Thoracic aorta (tissue), 2 donors: ENCODE measurements at regions not wholly inside any gene's neighbourhood (a gene's known extent, or its start where the extent isn't known, plus 50 kb on each side); places are given as distances from the start of the nearest gene placed in this dataset.
"Not testable (repeated sequence)": the region's sequence is repeated elsewhere in the genome, so short reads cannot be mapped to it uniquely, and the experiment has no call there.

ENCODE experiments used
- ATAC-seq: fragments of 150-250 bp; one replicate; pipeline ENCODE4 v1.8.0; 2017; ENCODE audit warnings: low read depth; ENCODE audit not compliant: insufficient number of reproducible peaks, low FRiP score
- DNase-seq: peaks from one replicate; pipeline ENCODE4 v3.0.0-alpha.2; 2020; ENCODE audit warnings: low spot score
- H3K27ac ChIP-seq, 2 donors: fragments of 200-600 bp; sonication (generic); 1 replicate in 1 of 2; 2 replicates in 1 of 2; pipeline ENCODE4 v1.5.1; 2016; ENCODE audit warnings: mild to moderate bottlenecking in 2 of 2, moderate library complexity in 2 of 2
- H3K27me3 ChIP-seq: fragments of 200-600 bp; sonication (generic); replicated peaks from 2 replicates; pipeline ENCODE4 v1.6.0; 2016; ENCODE audit warnings: mild to moderate bottlenecking; ENCODE audit not compliant: insufficient read depth
- H3K36me3 ChIP-seq: fragments of 200-600 bp; sonication (generic); one replicate; pipeline ENCODE4 v1.5.1; 2016
- H3K4me1 ChIP-seq, 2 donors: fragments of 200-600 bp; sonication (generic); 1 replicate in 1 of 2; 2 replicates in 1 of 2; pipeline versions ENCODE4 v1.5.1 to v1.6.0; 2016; ENCODE audit warnings: low read depth in 2 of 2, mild to moderate bottlenecking in 1 of 2; ENCODE audit not compliant: control insufficient read depth in 1 of 2
- H3K4me3 ChIP-seq: fragments of 200-600 bp; sonication (generic); 2 replicates; pipeline ENCODE4 v1.5.1; 2016; ENCODE audit warnings: mild to moderate bottlenecking
- H3K9me3 ChIP-seq: fragments of 200-600 bp; sonication (generic); 2 replicates; pipeline ENCODE4 v1.5.1; 2016
- TF ChIP-seq, protein P1 (sequence below): fragments of 200-600 bp; sonication (generic); IDR thresholded peaks from one replicate; pipeline ENCODE4 v1.5.1; 2019; ENCODE audit warnings: antibody characterized with exemption

- H3K27ac ChIP-seq, result no peak overlapping the region
- H3K9me3 ChIP-seq, result no peaks in the 10 kb centered on the region
- H3K27me3 ChIP-seq, result no peaks in the 10 kb centered on the region
- no peaks in the 10 kb centered on the region for H3K4me1 ChIP-seq
- no peaks in the 10 kb centered on the region for H3K36me3 ChIP-seq
- TF ChIP-seq, protein P1, sequence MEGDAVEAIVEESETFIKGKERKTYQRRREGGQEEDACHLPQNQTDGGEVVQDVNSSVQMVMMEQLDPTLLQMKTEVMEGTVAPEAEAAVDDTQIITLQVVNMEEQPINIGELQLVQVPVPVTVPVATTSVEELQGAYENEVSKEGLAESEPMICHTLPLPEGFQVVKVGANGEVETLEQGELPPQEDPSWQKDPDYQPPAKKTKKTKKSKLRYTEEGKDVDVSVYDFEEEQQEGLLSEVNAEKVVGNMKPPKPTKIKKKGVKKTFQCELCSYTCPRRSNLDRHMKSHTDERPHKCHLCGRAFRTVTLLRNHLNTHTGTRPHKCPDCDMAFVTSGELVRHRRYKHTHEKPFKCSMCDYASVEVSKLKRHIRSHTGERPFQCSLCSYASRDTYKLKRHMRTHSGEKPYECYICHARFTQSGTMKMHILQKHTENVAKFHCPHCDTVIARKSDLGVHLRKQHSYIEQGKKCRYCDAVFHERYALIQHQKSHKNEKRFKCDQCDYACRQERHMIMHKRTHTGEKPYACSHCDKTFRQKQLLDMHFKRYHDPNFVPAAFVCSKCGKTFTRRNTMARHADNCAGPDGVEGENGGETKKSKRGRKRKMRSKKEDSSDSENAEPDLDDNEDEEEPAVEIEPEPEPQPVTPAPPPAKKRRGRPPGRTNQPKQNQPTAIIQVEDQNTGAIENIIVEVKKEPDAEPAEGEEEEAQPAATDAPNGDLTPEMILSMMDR, result no peak
- DNase-seq, result no peak
- H3K4me3 ChIP-seq, result no peak overlapping the region
- no peak for ATAC-seq
These were observed 393.4 kb downstream of the HACE1 start for GRCh38 chr6:104466306-104466705.

DNA sequence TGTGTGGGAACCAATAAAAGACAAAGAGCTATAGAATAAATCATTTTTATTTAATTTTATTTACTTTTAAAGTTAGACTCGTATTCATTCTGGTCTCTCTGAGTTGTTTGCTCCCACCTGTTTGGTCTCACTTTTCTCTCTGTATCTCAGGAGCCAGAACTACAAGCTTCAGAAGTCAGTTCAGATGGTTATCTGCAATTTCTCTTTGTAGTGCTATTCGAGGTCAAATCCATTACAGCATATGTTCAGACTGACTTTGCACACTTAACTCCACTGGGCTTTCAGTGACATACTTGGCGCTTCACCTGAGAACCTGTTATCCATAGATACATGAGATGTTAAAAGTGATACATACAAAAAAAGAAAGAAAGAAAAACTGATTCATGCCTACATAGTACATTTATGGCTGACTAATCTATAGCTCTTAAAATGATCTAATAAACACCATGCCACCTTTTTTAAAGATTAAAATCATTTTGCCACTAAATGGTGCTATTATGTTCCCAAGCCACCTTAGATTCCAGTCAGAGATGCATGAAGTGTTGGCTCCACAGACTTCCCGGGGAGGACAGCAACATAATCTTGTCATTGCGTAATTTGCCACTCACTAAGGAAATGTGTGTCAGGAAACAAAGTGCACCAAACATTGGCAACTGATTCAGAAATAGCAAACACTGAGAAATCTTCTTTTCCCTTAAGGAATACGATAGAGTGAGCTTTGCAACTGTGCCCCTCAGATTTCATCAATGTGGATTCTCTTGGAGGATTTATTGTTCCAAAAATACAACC, 396.7 kb downstream of the HACE1 start:
- no peak for DNase-seq
- TF ChIP-seq, protein P1, result no peak

DNA sequence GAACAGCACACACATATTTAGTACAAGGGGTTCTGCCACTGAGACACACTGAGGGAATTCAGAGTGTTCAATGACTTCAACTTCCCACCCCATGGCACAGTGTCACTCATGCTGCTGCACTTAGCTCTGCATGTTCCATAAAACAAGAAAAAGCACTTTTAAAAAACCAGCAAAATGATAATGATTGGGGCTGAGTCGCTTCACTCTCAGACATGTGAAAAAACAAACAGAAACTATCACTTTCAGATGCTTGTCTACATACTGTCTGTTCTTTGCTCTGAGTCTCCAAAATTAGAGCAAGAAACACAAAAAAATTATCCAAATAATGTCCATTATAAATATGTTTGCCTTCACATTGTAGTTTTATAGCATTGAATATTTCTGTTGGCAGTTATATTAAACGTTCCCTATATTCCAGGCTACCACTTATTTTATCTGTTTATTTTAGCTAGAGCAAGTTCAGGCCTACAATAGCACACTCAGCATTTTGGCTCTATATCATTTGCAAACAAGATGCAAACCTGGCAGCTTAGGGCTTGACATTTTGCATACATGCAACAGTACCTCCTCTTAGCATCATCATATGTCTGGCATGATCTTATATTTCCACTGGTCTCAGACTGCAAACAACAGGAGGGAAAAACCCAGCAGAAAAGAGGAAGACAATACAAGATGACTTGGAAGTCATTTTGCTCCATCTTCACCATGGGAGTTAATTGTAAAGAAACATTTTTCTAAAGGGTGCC, 398.8 kb downstream of the HACE1 start:
- Histone ChIP-seq H3K9me3 (no peaks in the 10 kb centered on the region), H3K36me3 (no peaks in the 10 kb centered on the region), H3K4me1 (no peaks in the 10 kb centered on the region), H3K27me3 (no peaks in the 10 kb centered on the region), H3K27ac (no peak overlapping the region), H3K4me3 (no peak overlapping the region)
- no peak for DNase-seq
- no peak for ATAC-seq
- TF ChIP-seq, protein P1, result no peak

More for the DNA sequence above, 396.7 kb downstream of the HACE1 start:
- H3K9me3 ChIP-seq, result no peaks in the 10 kb centered on the region
- H3K27ac ChIP-seq, result no peak overlapping the region
- no peaks in the 10 kb centered on the region for H3K36me3 ChIP-seq
- no peaks in the 10 kb centered on the region for H3K4me1 ChIP-seq
- H3K27me3 ChIP-seq, result no peaks in the 10 kb centered on the region
- no peak for ATAC-seq
- no peak overlapping the region for H3K4me3 ChIP-seq

- Histone ChIP-seq H3K27ac (no peak overlapping the region), H3K4me1 (no peaks in the 10 kb centered on the region), H3K27me3 (no peaks in the 10 kb centered on the region), H3K4me3 (no peak overlapping the region), H3K36me3 (no peaks in the 10 kb centered on the region), H3K9me3 (no peaks in the 10 kb centered on the region)
- TF ChIP-seq, protein P1, result no peak
- no peak for ATAC-seq
- no peak for DNase-seq
These were observed 400.2 kb downstream of the HACE1 start for GRCh38 chr6:104459543-104459942.

DNA sequence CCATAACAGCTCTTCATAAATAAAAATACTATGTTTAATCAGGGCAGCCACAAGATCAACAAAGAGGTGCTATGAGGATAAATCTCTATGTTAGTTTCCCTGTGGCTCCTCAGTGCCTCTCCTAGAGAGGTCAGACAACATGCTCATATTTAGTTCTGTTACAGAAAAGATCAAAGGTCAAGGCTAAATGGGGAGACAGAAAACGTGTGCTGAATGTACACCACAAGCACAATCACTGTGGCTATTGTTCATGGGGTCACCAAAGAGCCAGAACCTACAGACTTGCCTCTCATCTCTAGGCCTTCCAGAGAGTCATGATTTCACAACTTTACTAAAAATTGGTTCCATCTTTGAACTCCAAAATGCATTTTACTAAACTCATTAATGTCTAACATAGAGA, 409.8 kb downstream of the HACE1 start:
- H3K4me3 ChIP-seq, result no peak overlapping the region
- no peak for DNase-seq
- H3K27ac ChIP-seq, result no peak overlapping the region
- H3K9me3 ChIP-seq, result no peaks in the 10 kb centered on the region
- H3K4me1 ChIP-seq, result no peaks in the 10 kb centered on the region
- ATAC-seq, result no peak
- H3K27me3 ChIP-seq, result no peaks in the 10 kb centered on the region
- TF ChIP-seq, protein P1, result no peak
- H3K36me3 ChIP-seq, result no peaks in the 10 kb centered on the region

GRCh38 chr6:104446101-104447080, 413.3 kb downstream of the HACE1 start:
- not testable (repeated sequence) for DNase-seq, H3K27me3 ChIP-seq, ATAC-seq, H3K27ac ChIP-seq, H3K4me1 ChIP-seq, H3K36me3 ChIP-seq, H3K4me3 ChIP-seq, H3K9me3 ChIP-seq
